NCI-H82 treated with DMSO at 0.1 percent for 48 hours (cell line): ENCODE measurements at regions not wholly inside any gene's neighbourhood (a gene's known extent, or its start where the extent isn't known, plus 50 kb on each side); places are given as distances from the start of the nearest gene placed in this dataset.

Source experiments
- DNase-seq: peaks from one replicate; lab custom pipeline; 2025; ENCODE audit not compliant: unreplicated experiment; lab: John Stamatoyannopoulos, UW

DNA sequence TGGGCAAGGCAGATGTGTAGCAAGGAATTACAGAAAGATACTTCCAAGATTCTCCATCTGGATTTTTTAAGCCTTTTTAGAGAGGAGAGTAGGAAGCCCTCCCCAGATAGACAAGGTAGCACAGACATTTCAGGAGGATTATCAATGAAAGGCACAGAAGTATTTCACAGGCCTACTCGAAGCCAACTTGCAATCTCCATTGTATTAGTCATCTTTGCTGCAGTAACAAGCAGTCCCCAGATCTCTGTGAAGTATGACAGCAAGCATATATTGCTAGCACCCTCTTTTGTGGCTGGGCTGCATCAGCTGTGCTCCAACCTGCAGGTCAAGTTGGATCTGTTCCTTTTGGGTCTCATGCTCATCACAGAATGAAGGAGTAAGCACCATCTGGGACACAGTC lies 101.6 kb downstream of the MAF start:
- DNase-seq: no peak

DNA sequence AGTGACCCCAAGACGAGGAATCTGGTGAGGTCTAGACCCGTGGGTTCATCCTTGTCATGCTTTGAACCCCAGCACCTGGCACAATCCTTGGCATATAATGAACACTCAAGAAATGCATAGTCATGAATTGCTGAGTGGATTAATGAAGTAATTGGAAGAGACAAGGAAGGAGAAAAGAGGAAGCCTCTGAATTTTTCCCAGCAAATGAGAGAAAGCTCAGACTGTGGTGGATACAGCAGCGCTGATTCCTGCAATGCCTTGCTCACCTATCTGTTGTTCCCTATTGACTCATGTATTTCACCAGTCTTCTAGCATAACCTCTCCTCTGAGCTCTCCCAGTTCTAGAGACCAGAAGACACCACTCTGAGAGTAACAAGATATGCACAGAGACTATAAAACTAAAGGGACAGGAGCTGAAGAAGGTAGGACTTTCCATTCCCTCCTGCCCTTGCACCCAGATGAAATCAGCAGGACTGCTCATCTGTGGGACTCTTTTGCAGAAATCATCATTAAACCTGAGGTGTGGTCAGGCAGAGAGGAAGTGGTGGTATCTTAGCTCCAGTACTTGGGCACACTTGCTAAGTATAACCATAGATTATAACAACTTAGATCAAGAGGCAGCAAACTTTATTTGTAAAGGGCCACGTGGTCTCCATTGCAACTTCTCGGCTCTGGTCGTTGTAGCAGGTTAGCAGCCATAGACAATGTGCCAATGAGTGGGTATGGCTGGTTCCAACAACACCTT lies 102.8 kb downstream of the MAF start:
- no peak for DNase-seq

DNA sequence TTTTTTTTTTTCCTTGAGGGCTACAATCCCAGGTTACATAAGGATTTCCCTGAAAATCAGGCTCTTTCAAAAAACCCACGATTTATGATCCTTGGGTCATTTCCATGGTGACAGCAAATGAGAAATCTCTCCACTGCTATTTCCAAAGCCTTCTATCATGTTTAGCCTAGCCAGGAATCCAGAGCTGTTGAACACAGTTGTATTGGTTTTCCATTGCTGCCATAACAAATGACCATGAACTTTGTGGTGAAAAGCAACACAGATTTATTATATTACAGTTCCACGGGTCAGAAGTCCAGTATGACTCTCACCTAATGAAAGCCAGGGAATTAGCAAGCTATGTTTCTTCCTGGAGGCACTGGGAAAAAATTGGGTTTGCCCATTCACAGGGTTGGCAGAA lies 106.6 kb downstream of the MAF start:
- no peak for DNase-seq

DNA sequence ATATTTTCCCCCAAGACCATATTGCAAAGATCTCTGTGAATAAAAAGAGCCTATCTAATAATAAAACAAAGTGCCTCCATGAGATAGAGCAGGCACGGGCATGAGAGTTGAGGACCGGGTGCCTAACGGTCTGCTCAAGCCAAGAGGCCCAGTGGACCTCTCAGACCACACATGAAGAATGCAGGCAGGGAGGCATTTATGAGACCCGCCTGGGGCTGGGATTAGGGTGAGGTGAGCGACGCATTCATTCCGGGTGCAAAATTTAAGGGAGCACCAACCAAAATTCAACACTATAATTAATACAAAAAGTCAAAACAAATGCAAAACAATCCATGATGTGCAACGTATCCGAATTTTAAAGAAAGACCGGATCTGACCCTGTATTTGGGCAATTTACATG lies 108.5 kb downstream of the MAF start:
- no peak for DNase-seq

DNA sequence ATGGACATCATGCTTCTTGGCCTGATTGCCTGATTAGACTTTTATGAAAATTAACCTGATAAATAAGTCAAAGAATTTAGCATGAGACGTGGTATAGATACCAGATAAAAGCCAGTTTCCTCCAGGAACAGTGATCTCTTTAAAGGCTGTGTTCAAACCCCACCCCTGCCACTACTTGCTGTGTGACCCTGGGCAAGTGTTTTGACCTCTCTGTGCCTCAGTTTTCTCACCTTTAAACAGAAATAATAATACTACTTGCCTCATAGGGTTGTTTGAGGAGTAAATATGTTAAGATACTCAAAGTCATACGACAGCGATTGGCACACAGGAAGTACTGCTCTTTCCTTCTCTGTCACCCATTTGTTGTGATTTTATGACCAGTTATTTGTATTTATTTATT lies 115.5 kb downstream of the MAF start:
- DNase-seq: no peak

DNA sequence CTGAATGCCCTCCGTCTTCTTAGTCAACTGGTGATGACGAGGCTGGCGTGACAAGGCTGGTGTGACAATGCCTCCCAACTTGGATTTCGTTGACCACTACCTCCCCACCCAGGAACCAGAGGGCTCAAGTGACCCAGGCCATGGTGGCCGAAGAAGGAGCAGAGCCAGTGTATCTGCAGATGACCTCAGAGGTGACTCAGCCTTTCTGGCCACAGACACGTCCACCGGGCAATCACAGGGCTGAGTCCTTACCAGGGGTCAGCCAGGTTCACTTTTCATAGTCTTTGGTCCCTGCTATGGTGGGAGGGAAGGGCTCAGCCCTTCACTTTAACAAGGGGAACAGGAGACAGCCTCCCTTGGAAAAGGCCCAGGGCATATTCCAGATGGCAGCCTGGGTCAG lies 116.3 kb downstream of the MAF start:
- no peak for DNase-seq

DNA sequence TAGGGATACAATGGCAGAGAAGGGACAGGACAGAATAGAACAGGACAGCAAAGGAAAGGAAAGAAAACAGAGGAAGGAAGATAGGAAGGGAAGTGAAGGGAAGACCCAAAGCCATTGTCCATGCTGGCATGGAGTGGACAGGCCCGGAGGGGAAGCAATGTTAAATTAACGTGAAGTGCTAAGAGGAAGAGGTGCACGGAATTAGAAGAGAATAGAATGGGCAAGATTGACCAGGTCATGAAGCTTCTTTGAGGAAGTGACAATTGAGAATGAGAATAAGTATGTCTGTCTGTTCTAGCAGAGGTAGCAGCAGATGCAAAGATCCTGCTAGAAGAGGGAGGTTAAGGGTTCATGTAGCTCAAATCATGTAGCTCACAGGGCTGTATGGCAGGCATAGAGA lies 117.2 kb downstream of the MAF start:
- no peak for DNase-seq

DNA sequence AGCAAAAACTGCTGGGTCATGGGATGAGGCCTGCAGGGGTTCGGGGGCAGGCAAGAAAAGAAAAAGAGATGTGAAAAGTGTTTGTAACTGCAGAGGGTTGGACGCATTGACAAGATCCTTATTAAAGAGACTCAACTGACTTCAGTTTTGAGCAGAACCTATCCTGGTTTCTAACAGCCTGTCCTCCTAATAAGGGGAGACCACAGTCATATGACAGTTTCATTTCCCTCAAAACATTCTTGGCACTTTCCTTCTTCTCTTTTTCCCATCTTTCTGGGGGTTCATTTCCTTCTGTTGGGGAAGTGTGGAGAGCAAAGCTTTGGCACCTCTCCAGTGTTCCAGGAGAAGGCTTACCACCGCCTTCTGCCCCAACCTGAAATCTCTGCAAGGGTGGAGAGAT lies 118.5 kb downstream of the MAF start:
- no peak for DNase-seq

DNA sequence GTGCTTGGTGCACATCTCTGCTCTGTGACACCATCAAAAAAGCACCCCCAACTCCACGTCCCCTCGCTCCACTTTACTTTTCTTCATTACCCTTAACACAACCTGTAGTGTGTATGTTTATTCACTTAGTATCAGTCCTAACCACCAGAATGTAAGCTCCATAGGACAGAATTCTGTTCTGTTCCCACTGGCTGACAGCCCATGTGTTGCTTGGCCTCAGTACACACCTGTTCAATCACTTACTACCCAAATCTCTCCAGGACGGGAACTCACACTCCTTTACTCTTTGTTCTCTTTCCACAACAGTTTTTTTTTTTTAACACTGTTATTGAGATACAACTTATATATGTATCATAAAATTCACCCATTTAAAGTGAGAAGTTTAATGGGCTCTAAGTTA lies 119.6 kb downstream of the MAF start:
- no peak for DNase-seq

DNA sequence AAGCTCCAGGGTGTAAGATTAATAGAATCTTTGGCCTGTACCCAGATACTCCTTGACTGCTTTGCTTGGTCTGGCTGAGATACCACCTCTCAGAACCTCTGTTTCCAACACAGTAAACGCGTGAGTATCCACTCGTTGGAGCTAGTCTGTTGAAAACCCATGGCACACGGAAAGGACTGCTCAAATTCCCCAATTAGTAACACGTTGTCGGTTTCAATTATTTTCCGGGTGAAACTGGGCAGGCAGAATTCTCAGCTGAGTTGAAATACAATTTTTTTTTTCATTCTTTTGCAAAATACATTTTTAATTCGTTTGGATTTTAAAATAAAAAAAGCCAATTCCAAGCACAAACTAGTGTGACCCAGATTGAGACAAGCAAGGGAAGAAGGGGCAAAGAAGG lies 120.5 kb downstream of the MAF start:
- DNase-seq: no peak

DNA sequence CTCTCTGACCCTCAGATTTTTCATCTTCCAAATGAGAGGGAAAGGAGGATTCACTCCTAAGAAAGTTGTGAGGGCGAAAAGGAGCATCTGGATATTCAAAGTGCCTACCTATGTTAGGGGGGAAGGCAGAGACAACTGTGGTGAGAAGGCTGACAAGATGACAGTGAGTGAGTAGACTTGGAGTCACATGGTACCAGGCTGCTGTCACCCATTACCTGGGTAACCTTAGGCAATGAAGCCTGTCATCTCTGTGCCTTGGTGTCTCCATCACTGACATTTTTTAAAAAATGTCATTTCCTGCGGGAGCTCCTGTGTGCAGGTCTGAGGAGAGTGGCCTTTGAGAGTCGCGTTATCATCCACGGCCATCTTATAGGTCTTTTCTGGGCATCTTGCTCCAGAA lies 124.0 kb downstream of the MAF start:
- no peak for DNase-seq

DNA sequence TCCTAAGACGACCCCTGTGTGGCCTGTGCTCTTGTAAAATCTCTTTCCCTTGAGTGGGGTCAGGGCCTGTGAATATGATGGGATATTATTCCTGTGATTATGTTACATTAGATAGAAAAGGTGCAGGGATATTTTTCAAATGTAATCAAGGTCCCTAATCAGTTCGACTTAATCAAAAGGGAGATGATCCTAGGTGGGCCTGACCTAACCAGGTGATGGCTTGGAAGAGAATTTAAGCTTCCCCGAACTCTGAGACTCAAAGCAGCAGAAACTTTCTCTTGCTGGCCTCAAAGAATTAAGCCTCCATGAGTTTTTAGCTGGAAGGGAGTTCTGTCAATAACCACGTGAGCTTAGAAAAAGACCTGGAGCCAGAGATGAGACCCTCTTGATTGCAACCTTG lies 124.7 kb downstream of the MAF start:
- no peak for DNase-seq

DNA sequence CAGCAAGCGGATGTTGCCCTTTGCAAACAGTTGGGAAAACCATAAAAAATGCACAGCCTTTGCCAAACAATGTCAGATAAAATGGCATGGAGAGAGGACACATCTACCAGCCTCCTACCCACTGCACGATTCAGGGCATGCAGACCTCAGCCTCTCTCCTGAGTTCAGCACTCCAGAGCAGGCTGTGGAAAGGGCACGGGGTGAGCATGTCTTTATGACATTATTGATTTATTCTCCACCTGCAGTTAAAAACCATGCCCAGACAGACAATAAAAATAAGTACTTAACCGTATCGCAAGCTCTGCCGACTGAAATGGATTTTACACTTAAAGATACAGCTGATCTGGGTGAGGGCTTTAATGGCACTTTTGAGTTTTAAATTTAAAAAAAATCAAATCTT lies 127.1 kb downstream of the MAF start:
- DNase-seq: no peak

DNA sequence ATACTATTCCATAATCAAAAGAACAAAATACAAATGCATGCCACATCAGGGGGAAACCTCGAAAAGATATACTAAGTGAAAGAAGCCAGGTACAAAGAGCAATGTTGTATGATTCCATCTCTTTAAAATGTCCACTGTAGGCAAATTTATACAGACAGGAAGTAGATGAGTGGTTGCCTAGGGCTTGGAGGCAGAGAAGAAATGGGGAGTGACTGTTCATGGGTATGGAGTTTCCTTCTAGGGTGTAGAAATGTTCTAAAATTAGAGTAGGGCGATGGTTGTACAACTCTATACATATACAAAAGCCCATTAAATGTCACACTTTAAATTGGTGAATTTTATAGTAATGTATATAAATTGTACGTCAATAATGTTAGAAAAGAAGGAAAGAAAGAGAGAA lies 128.1 kb downstream of the MAF start:
- DNase-seq: no peak

DNA sequence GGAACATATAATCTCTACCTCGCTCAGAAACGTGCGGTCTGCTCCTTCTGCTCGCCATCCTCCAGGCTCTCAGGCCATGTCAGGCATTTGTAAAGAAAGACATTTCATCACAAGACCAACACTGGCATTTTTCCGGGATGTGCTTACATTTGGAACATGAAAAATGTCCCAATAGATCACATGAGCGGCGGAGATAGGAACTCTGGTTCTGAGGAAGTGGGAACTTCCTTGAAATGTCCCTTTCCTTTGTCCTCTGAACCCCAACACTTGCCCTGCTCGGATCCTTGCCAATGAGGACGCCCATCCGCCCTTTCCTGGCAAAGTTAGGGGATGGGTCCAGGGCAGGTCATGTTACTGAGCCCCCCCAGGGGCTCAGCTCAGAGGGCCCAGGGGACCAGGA lies 130.5 kb downstream of the MAF start:
- no peak for DNase-seq

DNA sequence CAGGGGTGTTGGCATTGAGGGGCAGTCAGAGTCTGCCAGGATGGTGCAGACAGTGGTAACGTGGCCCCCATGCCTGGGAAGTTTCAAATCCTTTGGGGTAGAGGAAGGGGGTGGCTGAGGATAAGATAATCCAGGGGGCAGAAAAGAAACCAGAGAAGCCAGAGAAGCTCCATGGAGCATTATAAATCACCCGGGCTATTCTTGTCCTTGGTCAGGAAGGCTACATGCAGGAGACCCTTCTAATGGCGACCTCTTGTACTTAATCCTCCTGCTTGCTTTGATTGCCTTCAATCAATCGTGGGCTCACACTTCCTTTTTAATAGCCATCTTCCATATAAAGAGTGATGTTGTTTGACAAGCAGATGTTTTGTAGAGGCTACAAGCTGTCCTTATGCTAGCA lies 131.9 kb downstream of the MAF start:
- DNase-seq: no peak

DNA sequence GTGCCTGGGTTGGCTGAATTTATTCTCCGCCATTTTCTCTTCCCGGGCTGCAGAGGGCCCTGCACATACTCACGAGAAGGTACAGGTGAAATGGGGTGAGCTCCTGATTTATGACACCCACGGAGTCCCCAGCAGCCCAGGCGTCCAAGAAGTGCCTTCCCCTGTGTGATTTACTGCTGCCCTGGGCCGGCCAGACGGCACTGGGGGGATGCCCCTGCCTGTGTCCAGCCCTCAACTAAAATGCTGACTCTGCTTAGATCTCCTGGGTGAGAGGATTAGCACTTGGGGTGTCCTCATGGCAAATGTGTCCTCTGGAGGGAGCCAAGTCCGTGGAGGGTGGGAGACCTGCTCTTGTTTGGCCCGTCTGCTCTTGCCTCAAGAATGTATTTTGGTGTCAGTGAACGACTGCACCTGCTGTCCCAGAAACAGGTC lies 132.4 kb downstream of the MAF start:
- no peak for DNase-seq

DNA sequence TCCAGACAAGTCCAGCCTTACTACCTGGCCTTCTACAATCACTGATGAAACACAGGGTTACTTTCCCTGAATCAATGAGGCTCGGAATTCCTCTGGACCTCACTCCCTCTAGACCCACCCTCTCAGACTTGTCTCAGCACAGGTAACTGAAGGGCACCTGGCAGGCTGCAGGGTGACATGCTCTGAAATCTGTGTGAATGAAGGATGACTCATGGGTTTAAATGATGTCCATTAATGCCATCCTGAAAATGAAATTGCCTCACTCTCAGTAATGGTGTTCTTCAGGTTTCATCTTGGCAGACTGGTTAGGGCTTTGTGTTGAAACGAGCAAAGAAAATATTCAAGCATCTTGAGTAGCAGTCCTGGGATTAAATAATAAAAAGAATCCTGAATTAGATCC lies 134.4 kb downstream of the MAF start:
- DNase-seq: no peak

DNA sequence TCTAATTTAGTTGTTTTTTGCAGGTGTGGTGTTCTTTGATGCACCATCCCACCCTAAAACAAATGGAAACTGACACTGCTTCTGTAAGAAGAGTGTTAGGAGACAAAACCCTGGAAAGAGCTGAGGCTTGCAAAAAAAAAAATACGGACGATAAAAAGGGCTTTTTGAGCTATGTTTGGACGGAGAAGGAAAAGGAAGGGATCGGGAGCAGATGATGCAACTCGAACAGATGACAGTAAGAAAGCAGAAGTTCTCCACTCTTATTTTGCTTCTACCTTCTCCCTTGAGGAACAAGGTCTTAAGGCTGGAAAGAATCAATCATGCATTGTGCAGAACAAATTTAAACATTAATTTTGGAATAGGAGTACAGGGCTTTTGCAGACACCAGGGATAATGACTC lies 136.7 kb downstream of the MAF start:
- DNase-seq: no peak

DNA sequence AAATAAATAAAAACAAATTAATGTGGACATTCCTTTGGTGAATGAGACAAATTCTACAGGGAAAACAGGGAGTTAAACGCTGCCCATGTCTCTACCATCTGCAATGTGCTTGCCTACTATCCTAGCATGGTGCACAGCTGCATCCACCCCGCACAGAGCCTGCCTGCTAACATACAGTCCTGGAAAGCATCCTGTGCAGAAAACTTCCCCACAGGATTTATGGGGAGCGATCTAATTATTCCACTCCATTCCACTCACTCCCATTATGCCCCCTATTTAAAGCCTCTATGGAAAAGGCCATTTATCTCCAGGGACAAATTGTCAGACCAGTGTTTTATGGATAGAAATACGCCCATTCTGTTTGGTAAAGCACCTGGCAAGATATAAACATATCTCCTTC lies 144.5 kb downstream of the MAF start:
- no peak for DNase-seq

DNA sequence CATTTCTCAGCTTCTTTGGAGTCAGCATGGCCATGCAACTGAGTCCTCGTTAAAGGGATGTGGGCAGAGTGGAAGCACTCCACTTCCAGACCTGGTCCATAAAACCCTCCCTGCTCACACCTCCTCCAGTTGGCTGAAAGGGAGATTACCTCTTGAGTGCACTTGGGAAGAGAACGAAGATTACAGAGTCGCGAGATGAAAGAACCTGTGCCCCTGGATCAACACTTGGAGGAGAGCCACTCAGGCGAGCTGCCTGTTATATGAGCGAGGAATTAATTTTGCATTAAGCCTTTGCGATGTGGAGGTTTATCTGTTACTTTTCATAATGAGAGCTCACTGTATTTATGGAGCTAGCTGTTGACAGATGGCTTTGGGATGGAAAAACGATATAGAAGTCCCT lies 147.9 kb downstream of the MAF start:
- no peak for DNase-seq

DNA sequence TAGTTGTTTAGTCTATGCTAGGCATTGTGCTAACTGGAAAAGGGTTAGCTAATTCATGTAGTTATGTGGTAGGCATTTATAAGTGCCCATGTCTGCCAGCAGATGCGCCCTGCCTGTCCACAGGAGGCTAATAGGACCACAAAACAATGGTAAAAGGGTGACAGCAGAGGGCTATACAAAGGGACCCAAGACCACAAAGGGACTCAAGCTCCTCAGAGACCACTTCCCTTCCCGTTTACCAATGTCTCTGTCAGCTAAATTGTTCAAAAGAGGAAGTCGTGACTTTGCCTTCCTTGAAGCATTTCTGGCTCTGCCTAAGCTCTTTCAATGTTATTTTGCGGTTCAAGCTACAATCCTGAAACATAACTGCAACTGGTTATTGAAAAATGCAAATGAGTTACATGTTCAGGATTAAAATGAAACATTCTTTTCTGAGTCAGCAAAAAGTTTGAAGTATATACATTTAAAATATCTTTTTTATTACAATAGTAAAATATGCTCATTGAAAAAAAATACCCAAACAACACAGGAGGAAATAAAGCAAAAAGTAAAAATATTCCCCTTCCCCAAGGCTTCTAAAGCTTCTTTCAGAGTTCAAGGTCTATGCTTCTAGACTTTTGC lies 149.2 kb downstream of the MAF start:
- DNase-seq: no peak

DNA sequence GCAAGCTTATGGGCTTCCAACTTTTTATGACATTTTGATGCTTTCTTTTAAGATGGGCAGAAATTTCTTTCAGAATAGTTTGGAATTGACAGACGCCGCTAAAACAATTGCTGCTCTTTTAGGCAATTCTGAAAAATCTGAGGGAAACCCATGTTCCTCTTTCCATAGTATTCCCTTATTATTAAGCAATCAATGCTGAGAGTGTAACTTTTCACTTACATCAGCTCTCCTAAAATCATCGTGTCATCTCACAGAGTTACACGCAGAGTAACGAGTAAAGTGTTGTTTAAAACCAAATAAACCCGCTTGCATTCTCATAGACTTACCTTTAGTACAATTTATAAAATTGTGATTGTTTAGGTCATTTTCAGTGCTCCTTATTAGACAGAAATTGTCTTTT lies 150.6 kb downstream of the MAF start:
- no peak for DNase-seq
